K562 (cell line): ENCODE measurements at regions not wholly inside any gene's neighbourhood (a gene's known extent, or its start where the extent isn't known, plus 50 kb on each side); places are given as distances from the start of the nearest gene placed in this dataset.

ENCODE experiments used
- POLR2AphosphoS5 ChIP-seq: IDR thresholded peaks from 2 replicates; pipeline ENCODE4 v1.6.1; 2011; ENCODE audit warnings: mild to moderate bottlenecking, low read depth, low read length, moderate library complexity; ENCODE audit not compliant: control insufficient read depth, insufficient read depth
- SIN3B ChIP-seq: fragments of 450-650 bp; IDR thresholded peaks from 2 replicates; pipeline ENCODE4 v1.6.1; 2017; ENCODE audit warnings: low read depth, mild to moderate bottlenecking, moderate library complexity
- TF ChIP-seq, protein P1 (sequence below), 3 experiments: IDR thresholded peaks in 2 of 3; conservative IDR thresholded peaks in 1 of 3; 2 replicates each; pipeline ENCODE4 v1.5.1; 2011 to 2012; ENCODE audit warnings: low read length in 3 of 3, mild to moderate bottlenecking in 3 of 3, control low read depth in 2 of 3, improper control_type of control experiment in 1 of 3, inconsistent platforms in 1 of 3, low read depth in 1 of 3, mixed read lengths in 1 of 3, moderate library complexity in 1 of 3; ENCODE audit not compliant: insufficient read depth in 2 of 3

DNA sequence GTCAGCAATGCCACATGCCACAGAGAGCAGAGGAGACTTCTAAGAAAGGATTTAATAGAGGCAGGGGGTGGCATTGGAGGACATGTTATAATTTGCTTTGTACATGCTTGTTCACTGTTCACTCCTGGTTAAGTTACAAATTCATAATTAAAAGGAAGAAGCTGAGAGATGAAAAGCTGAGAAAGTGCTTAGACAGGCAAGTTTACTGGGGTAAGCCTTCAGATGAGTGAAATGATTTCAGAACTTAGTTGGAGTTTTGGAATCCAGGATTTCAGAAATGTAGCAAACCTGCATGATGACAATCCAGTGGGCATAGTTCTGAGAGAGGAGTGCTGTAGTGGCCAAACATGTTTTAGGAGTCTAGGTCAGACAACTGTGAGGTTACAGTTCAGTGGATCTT, 67.3 kb upstream of the FBXO33 start:
- TF ChIP-seq, protein P1, sequence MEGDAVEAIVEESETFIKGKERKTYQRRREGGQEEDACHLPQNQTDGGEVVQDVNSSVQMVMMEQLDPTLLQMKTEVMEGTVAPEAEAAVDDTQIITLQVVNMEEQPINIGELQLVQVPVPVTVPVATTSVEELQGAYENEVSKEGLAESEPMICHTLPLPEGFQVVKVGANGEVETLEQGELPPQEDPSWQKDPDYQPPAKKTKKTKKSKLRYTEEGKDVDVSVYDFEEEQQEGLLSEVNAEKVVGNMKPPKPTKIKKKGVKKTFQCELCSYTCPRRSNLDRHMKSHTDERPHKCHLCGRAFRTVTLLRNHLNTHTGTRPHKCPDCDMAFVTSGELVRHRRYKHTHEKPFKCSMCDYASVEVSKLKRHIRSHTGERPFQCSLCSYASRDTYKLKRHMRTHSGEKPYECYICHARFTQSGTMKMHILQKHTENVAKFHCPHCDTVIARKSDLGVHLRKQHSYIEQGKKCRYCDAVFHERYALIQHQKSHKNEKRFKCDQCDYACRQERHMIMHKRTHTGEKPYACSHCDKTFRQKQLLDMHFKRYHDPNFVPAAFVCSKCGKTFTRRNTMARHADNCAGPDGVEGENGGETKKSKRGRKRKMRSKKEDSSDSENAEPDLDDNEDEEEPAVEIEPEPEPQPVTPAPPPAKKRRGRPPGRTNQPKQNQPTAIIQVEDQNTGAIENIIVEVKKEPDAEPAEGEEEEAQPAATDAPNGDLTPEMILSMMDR (IDR thresholded peaks at IDR 0.05 in 2 of 3, conservative IDR thresholded peaks at IDR 0.05 in 1 of 3; ENCODE audit: insufficient read depth in 2 of 3, low read depth in 1 of 3, low read length in 3 of 3) = no peak
- no peak for TF ChIP-seq POLR2AphosphoS5
- no peak for TF ChIP-seq SIN3B
